ENCODE measurements at regions not wholly inside any gene's neighbourhood (a gene's known extent, or its start where the extent isn't known, plus 50 kb on each side); places are given as distances from the start of the nearest gene placed in this dataset.
"Not testable (repeated sequence)": the region's sequence is repeated elsewhere in the genome, so short reads cannot be mapped to it uniquely, and the experiment has no call there.

DNA sequence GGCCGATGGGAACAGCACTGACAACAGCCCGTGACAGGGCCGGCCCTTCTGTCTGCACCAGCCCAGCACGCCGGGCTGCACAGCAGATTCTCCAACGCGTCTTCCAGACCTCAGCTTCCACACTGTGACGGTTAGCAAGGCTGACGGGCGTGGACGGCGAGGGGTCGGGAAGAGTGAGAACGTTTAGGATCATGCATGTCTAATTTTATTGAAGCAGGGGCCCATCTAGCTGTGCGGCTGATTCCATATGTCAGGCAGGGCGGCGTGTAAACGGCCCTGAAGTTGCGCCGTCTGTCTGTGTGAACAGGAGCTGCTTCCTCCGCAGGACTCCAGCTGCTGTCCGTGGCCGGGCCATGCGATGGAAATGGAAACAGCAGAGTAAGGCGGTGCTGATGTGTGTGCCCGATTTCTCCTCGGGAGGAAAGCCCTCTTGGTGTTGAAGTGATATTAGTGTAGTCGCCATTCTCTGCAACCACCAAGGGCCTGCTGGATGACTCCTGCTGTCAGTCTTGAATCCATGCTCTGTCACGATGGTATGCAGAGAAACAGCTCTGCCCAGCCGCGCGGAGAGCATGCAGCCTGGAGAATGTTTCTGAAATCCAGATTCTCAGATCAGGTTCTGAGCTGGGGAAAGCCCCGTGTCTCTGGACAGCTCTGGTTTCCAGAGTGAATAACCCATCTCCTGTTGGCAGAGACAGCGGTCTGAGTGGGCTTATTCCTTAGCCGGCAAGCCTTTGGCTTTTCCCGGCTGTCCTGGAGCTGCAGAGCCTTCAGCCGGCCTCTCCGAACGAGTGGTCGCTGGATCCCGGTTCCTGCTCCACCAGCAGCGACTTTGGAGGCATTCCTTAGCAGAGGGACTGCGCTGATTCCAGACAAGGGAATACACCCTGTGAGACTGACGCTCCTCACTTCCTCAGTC is 158.1 kb upstream of the UBE3A start:
- H3K9ac ChIP-seq (ENCODE audit: insufficient read length, low read depth), result no peak overlapping the region
- TF ChIP-seq ZNF274 (IDR thresholded peaks at IDR 0.05; ENCODE audit: low read depth, low read length), result no peak
- no peak for TF ChIP-seq SUZ12 (IDR thresholded peaks at IDR 0.05; ENCODE audit: extremely low read depth, insufficient read depth, insufficient read length)
- no peak for TF ChIP-seq YY1 (IDR thresholded peaks at IDR 0.05; ENCODE audit: insufficient read depth, insufficient read length)
- no peak overlapping the region for H3K4me3 ChIP-seq (ENCODE audit: insufficient read length, low read depth)
- DNase-seq (ENCODE audit: low read depth, low spot score), result no peak
- H3K4me1 ChIP-seq (ENCODE audit: insufficient read depth, insufficient read length), result no peaks in the 10 kb centered on the region
- H3K9me3 ChIP-seq (ENCODE audit: insufficient read depth, low read length), result 0 out of 2 replicates have a peak, but pooled peaks cover 4% of the 10 kb centered on the region
- H3K27me3 ChIP-seq (ENCODE audit: insufficient read depth, insufficient read length), result no peaks in the 10 kb centered on the region
- no peaks in the 10 kb centered on the region for H3K36me3 ChIP-seq (ENCODE audit: insufficient read depth, insufficient read length, low read length)

DNA sequence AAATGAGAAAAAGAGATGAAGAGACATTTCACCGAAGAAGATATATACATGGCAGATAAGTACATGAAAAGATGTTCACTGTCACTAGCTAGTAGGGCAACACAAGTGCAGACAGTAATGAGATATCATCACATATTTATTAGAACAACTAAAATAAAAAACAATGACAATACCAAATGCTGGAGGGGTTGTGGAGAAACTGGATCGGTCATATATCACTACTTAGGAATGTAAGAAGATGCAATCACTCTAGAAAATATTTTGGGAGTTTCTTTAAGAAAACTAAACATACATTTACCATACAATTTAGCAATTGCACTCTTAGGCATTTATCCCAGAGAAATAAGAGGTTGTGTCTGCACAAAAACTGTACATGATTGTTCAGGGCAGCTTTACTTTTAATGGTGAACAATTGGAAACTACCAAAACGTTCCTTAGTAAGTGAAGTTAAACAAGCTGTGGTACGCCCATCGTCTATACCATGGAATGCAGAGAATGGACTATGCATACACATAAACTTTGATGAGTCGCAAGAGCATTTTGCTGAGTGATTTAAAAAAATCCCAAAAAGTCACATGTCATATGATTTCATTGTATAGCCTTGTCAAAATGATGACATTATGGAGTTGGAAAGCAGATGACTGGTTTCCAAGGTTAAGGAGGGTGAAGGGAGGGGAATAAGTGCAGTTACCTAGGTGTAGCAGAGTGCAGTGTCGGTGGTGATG is 149.0 kb upstream of the UBE3A start:
- H3K4me3 ChIP-seq (ENCODE audit: insufficient read length, low read depth), result no peak overlapping the region
- H3K36me3 ChIP-seq (ENCODE audit: insufficient read depth, insufficient read length, low read length), result no peaks in the 10 kb centered on the region
- H3K27me3 ChIP-seq (ENCODE audit: insufficient read depth, insufficient read length), result no peaks in the 10 kb centered on the region
- no peak overlapping the region for H3K9ac ChIP-seq (ENCODE audit: insufficient read length, low read depth)
- H3K4me1 ChIP-seq (ENCODE audit: insufficient read depth, insufficient read length), result no peaks in the 10 kb centered on the region
- peaks cover 11% of the 10 kb centered on the region; the same call in 1 of the 2 replicates for H3K9me3 ChIP-seq (ENCODE audit: insufficient read depth, low read length)
- DNase-seq (ENCODE audit: low read depth, low spot score), result no peak
- no peak for TF ChIP-seq YY1 (IDR thresholded peaks at IDR 0.05; ENCODE audit: insufficient read depth, insufficient read length)

DNA sequence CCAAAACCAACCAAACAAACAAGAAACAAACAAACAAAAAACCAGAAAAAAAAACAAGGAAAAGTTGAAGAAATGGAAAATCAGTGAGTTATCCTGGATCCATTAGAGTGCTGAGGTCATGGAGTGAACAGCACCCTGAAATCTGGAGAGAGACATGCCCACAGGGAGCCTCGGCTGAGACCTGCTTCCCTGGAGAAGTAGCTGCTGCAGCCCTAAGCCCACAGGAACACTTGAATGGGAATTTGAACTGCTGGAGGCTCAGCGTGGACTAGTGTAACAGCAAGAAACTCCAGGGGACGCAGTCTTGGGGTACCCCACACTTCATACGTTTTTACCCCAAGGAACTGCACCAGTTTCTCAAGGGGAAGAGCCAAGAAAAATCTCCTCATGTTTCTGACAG is 144.1 kb upstream of the UBE3A start:
- H3K4me3 ChIP-seq (ENCODE audit: insufficient read length, low read depth), result no peak overlapping the region
- no peaks in the 10 kb centered on the region for H3K36me3 ChIP-seq (ENCODE audit: insufficient read depth, insufficient read length, low read length)
- peaks cover 6% of the 10 kb centered on the region; the same call in 1 of the 2 replicates for H3K9me3 ChIP-seq (ENCODE audit: insufficient read depth, low read length)
- DNase-seq (ENCODE audit: low read depth, low spot score), result no peak
- H3K9ac ChIP-seq (ENCODE audit: insufficient read length, low read depth), result no peak overlapping the region
- no peaks in the 10 kb centered on the region for H3K27me3 ChIP-seq (ENCODE audit: insufficient read depth, insufficient read length)
- no peaks in the 10 kb centered on the region for H3K4me1 ChIP-seq (ENCODE audit: insufficient read depth, insufficient read length)
- no peak for TF ChIP-seq SUZ12 (IDR thresholded peaks at IDR 0.05; ENCODE audit: extremely low read depth, insufficient read depth, insufficient read length)
- no peak for TF ChIP-seq ZNF274 (IDR thresholded peaks at IDR 0.05; ENCODE audit: low read depth, low read length)
- TF ChIP-seq YY1 (IDR thresholded peaks at IDR 0.05; ENCODE audit: insufficient read depth, insufficient read length), result no peak

DNA sequence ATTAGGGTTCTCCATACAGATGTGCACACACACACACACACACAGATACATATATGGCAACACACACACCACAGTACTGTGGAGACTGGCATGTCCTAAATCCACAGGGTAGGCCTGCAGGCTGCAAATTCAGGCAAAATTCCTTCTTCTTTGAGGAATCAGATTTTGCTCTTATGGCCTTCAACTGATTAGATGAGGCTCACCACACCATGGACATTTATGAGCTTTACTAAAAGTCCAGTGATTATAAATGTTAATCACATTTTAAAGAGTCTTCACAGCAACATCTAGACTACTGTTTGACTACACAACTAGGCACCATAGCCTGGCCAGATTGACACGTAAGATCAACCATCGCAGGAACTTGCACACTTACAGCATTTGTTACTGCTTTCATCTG is 140.3 kb upstream of the UBE3A start:
- Histone ChIP-seq H3K27me3 (ENCODE audit: insufficient read depth, insufficient read length) (no peaks in the 10 kb centered on the region), H3K4me3 (ENCODE audit: insufficient read length, low read depth) (no peak overlapping the region), H3K4me1 (ENCODE audit: insufficient read depth, insufficient read length) (no peaks in the 10 kb centered on the region), H3K9me3 (ENCODE audit: insufficient read depth, low read length) (no peaks in the 10 kb centered on the region), H3K36me3 (ENCODE audit: insufficient read depth, insufficient read length, low read length) (no peaks in the 10 kb centered on the region), H3K9ac (ENCODE audit: insufficient read length, low read depth) (no peak overlapping the region)
- no peak for DNase-seq (ENCODE audit: low read depth, low spot score)
- no peak for TF ChIP-seq ZNF274 (IDR thresholded peaks at IDR 0.05; ENCODE audit: low read depth, low read length)
- no peak for TF ChIP-seq YY1 (IDR thresholded peaks at IDR 0.05; ENCODE audit: insufficient read depth, insufficient read length)
- TF ChIP-seq SUZ12 (IDR thresholded peaks at IDR 0.05; ENCODE audit: extremely low read depth, insufficient read depth, insufficient read length), result no peak

DNA sequence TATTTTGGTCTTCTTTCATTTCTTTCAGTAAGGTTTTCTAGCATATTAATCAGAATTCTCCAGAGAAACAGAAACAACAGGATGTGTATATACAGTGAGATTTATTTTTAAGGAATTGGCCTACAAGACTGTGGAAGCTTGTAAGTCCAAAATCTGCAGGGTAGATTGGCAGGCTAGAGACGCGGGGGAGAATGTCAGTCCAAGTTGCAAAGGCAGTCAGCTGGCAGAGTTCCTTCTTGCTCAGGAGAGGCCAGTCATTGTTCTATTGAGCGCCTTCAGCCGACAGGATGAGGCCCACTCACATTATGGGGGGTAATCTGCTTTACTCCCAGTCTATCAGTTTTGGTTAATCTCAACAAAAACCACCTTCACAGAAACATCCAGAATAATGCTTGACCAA is 133.4 kb upstream of the UBE3A start:
- Histone ChIP-seq H3K4me3 (ENCODE audit: insufficient read length, low read depth) (no peak overlapping the region), H3K4me1 (ENCODE audit: insufficient read depth, insufficient read length) (no peaks in the 10 kb centered on the region), H3K9ac (ENCODE audit: insufficient read length, low read depth) (no peak overlapping the region), H3K9me3 (ENCODE audit: insufficient read depth, low read length) (no peaks in the 10 kb centered on the region), H3K27me3 (ENCODE audit: insufficient read depth, insufficient read length) (no peaks in the 10 kb centered on the region), H3K36me3 (ENCODE audit: insufficient read depth, insufficient read length, low read length) (no peaks in the 10 kb centered on the region)
- no peak for TF ChIP-seq ZNF274 (IDR thresholded peaks at IDR 0.05; ENCODE audit: low read depth, low read length)
- no peak for TF ChIP-seq SUZ12 (IDR thresholded peaks at IDR 0.05; ENCODE audit: extremely low read depth, insufficient read depth, insufficient read length)
- no peak for TF ChIP-seq YY1 (IDR thresholded peaks at IDR 0.05; ENCODE audit: insufficient read depth, insufficient read length)
- DNase-seq (ENCODE audit: low read depth, low spot score), result no peak

DNA sequence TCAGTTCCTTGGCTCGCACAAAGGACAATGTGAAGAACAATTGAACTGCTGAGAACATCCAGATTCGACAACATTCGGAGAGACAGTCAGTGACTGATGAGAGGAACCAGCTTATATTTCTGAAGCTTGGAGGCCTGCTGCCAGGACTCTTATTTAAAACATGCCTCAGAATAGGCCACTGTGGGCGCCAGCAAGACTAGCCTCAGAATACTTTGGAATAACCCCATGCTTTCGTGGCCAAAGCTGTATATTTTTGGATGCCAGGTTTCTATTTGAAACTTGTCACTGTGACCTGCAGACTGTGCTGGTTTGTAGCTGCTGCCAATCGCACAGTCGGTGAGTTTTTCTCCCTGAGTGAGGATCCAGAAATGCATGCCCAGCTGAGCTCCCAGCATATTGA is 129.9 kb upstream of the UBE3A start:
- no peak for DNase-seq (ENCODE audit: low read depth, low spot score)
- no peaks in the 10 kb centered on the region; the same call in 1 of the 2 replicates for H3K9me3 ChIP-seq (ENCODE audit: insufficient read depth, low read length)
- TF ChIP-seq YY1 (IDR thresholded peaks at IDR 0.05; ENCODE audit: insufficient read depth, insufficient read length) (no peak), SUZ12 (IDR thresholded peaks at IDR 0.05; ENCODE audit: extremely low read depth, insufficient read depth, insufficient read length) (no peak), ZNF274 (IDR thresholded peaks at IDR 0.05; ENCODE audit: low read depth, low read length) (no peak)
- H3K27me3 ChIP-seq (ENCODE audit: insufficient read depth, insufficient read length), result no peaks in the 10 kb centered on the region
- H3K36me3 ChIP-seq (ENCODE audit: insufficient read depth, insufficient read length, low read length), result no peaks in the 10 kb centered on the region
- no peaks in the 10 kb centered on the region for H3K4me1 ChIP-seq (ENCODE audit: insufficient read depth, insufficient read length)
- H3K4me3 ChIP-seq (ENCODE audit: insufficient read length, low read depth), result no peak overlapping the region
- H3K9ac ChIP-seq (ENCODE audit: insufficient read length, low read depth), result no peak overlapping the region

DNA sequence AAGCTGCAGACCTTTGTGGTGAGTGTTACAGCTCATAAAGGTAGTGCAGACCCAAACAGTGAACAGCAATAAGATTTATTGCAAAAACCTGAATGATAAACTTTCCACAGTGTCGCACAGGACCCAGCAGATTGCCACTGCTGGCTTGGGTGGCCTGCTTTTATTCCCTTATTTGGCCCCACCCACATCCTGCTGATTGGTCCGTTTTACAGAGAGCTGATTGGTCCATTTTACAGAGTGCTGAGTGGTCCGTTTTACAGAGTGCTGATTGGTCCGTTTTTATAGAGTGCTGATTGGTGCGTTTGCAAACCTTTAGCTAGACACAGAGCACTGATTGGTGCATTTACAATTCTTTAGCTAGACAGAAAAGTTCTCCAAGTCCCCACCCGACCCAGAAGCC is 127.7 kb upstream of the UBE3A start:
- not testable (repeated sequence) for H3K9ac ChIP-seq (ENCODE audit: insufficient read length, low read depth); H3K27me3 ChIP-seq (ENCODE audit: insufficient read depth, insufficient read length); H3K4me1 ChIP-seq (ENCODE audit: insufficient read depth, insufficient read length); DNase-seq (ENCODE audit: low read depth, low spot score); H3K4me3 ChIP-seq (ENCODE audit: insufficient read length, low read depth); H3K9me3 ChIP-seq (ENCODE audit: insufficient read depth, low read length); H3K36me3 ChIP-seq (ENCODE audit: insufficient read depth, insufficient read length, low read length)

All from NT2/D1 (cell line).